B cell (primary cell): ENCODE measurements at regions not wholly inside any gene's neighbourhood (a gene's known extent, or its start where the extent isn't known, plus 50 kb on each side); places are given as distances from the start of the nearest gene placed in this dataset.

Experiments
- ATAC-seq: fragments of 200-7000 bp; cut with Tn5 transposase; one replicate; pipeline ENCODE4 v1.10.0; 2021; ENCODE audit warnings: low read depth, mild to moderate bottlenecking, moderate number of reproducible peaks, moderate library complexity
- CTCF ChIA-PET: fragments of 350-600 bp; sonication (Branson Sonifier 250); formaldehyde crosslinking; loops from one replicate; lab custom pipeline; 2021; ENCODE audit warnings: antibody characterized with exemption, inconsistent platforms; lab: Charles Lee
- POLR2A ChIA-PET: fragments of 350-600 bp; sonication (Branson Sonifier 250); formaldehyde crosslinking; loops from one replicate; lab custom pipeline; 2021; ENCODE audit warnings: antibody characterized with exemption; lab: Charles Lee
- DNase-seq: peaks from one replicate; pipeline ENCODE4 v3.0.0; 2013
- H2AFZ ChIP-seq: 2 replicates; pipeline ENCODE4 v1.6.1; 2012; ENCODE audit warnings: mild to moderate bottlenecking, low read depth, low read length; ENCODE audit not compliant: insufficient read depth, poor library complexity, severe bottlenecking
- H3K27ac ChIP-seq, 2 donors: 1 replicate in 1 of 2; 2 replicates in 1 of 2; pipeline ENCODE4 v1.5.1; 2012 to 2013; ENCODE audit warnings: low read length in 2 of 2, mild to moderate bottlenecking in 2 of 2, moderate library complexity in 1 of 2
- H3K27me3 ChIP-seq, 4 experiments: fragments of 200-600 bp in 1 of 4; sonication (generic) in 1 of 4; replicated peaks in 1 of 4; 1 replicate in 2 of 4; 2 replicates in 2 of 4; pipeline versions ENCODE4 v1.6.1 to v1.7.0; 2013 to 2016; ENCODE audit warnings: low read length in 3 of 4, mild to moderate bottlenecking in 2 of 4, mixed read lengths in 1 of 4, moderate library complexity in 1 of 4; ENCODE audit not compliant: insufficient read depth in 4 of 4, control insufficient read depth in 3 of 4; ENCODE audit errors: control extremely low read depth in 1 of 4
- H3K36me3 ChIP-seq, 2 experiments: replicated peaks in 1 of 2; 1 replicate in 1 of 2; 2 replicates in 1 of 2; pipeline versions ENCODE4 v1.6.1 to v1.7.1; 2013; ENCODE audit warnings: low read length in 1 of 2; ENCODE audit not compliant: insufficient read depth in 2 of 2, control insufficient read depth in 1 of 2; ENCODE audit errors: control extremely low read depth in 1 of 2, extremely low read depth in 1 of 2
- H3K4me1 ChIP-seq, 2 donors: fragments of 200-600 bp in 1 of 2; sonication (generic) in 1 of 2; 1 replicate in 1 of 2; 2 replicates in 1 of 2; pipeline versions ENCODE4 v1.5.1 to v1.6.1; 2013 to 2017; ENCODE audit warnings: low read length in 2 of 2; ENCODE audit not compliant: control insufficient read depth in 2 of 2, insufficient read depth in 2 of 2
- H3K4me2 ChIP-seq: replicated peaks from 2 replicates; pipeline ENCODE3; 2012; ENCODE audit warnings: mild to moderate bottlenecking, low read depth, low read length; ENCODE audit not compliant: poor library complexity, severe bottlenecking
- H3K4me3 ChIP-seq, 5 experiments: fragments of 200-600 bp in 1 of 5; sonication (generic) in 1 of 5; 1 replicate in 3 of 5; 2 replicates in 2 of 5; pipeline versions ENCODE4 v1.5.1 to v1.7.0; 2011 to 2016; ENCODE audit warnings: low read length in 4 of 5, mild to moderate bottlenecking in 4 of 5, low read depth in 2 of 5, control low read depth in 1 of 5, moderate library complexity in 1 of 5; ENCODE audit not compliant: insufficient read depth in 1 of 5; ENCODE audit errors: control extremely low read depth in 1 of 5, extremely low read depth in 1 of 5
- H3K79me2 ChIP-seq: fragments of 200-600 bp; sonication (generic); one replicate; pipeline ENCODE4 v1.6.0; 2016; ENCODE audit warnings: low read length; ENCODE audit not compliant: control insufficient read depth, insufficient read depth
- H3K9ac ChIP-seq: fragments of 200-600 bp; sonication (generic); 2 replicates; pipeline ENCODE4 v1.6.1; 2017; ENCODE audit warnings: mild to moderate bottlenecking, low read length, moderate library complexity
- H3K9me3 ChIP-seq, 3 donors: one replicate each; pipeline versions ENCODE4 v1.6.1 to v1.7.1; 2013; ENCODE audit warnings: low read length in 2 of 3; ENCODE audit not compliant: control insufficient read depth in 2 of 3, insufficient read depth in 1 of 3; ENCODE audit errors: control extremely low read depth in 1 of 3
- H4K20me1 ChIP-seq: 2 replicates; pipeline ENCODE4 v1.6.0; 2012; ENCODE audit warnings: mild to moderate bottlenecking, low read length; ENCODE audit not compliant: insufficient read depth, control insufficient read depth, poor library complexity, severe bottlenecking
- H3K27ac Mint-ChIP-seq: one replicate; pipeline ENCODE4 v1.8.0; 2021; ENCODE audit warnings: mixed read lengths
- H3K27me3 Mint-ChIP-seq: one replicate; pipeline ENCODE4 v1.8.0; 2021; ENCODE audit warnings: mixed read lengths
- H3K4me1 Mint-ChIP-seq: one replicate; pipeline ENCODE4 v1.8.0; 2021; ENCODE audit warnings: mixed read lengths
- H3K4me3 Mint-ChIP-seq: one replicate; pipeline ENCODE4 v1.8.0; 2021; ENCODE audit warnings: mixed read lengths
- H3K9me3 Mint-ChIP-seq: one replicate; pipeline ENCODE4 v1.8.0; 2022; ENCODE audit warnings: mixed read lengths; ENCODE audit not compliant: insufficient read depth
- EZH2 ChIP-seq: IDR thresholded peaks from 2 replicates; pipeline ENCODE4 v1.6.1; 2012; ENCODE audit warnings: borderline replicate concordance, low read depth, mild to moderate bottlenecking, moderate library complexity, low read length; ENCODE audit not compliant: insufficient read depth, poor library complexity, severe bottlenecking
- WGBS: methylation state at CpG from one replicate; pipeline ENCODE4 v1.1.5; 2013; ENCODE audit warnings: missing lambda C conversion rate; ENCODE audit not compliant: insufficient coverage; 5-methylcytosine and 5-hydroxymethylcytosine counted together
- intact Hi-C: fragments of 100-400 bp; cut with micrococcal nuclease; formaldehyde crosslinking; loops from one replicate; pipeline ENCODE4 v1.10.0; 2022
- TF ChIP-seq, protein P1 (sequence below): fragments of 200-600 bp; IDR thresholded peaks from one replicate; pipeline ENCODE4 v1.8.0; 2022; ENCODE audit warnings: antibody characterized with exemption, mild to moderate bottlenecking

DNA sequence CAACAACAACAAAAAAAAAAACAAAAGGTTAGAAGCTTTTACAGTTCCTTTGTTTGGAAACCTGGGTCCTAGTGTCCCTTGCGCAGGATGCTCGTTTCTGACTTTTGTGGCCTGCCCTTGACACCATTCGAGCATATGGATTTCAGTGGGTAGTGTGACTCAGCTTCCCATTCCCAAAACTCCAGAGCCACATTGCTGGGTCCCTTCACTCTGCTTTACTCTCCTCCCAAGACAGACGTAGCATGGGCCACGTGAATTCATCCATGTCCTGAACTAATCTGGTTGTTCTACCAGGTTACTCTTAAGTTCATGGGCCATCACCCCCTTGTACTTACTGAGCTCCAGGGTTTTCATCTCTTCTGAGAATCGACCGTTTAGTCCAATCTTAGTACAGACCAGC is 68.0 kb upstream of the MAX start:
- Mint-ChIP-seq H3K4me1 (peaks cover 58% of the 10 kb centered on the region), H3K27me3 (no peaks in the 10 kb centered on the region), H3K4me3 (peak overlapping the region; percentile 86), H3K9me3 (no peaks in the 10 kb centered on the region), H3K27ac (peak overlapping the region; percentile 88)
- DNase-seq, result no peak
- peaks cover 0 to 3% (median 0%) of the 10 kb centered on the region in 3 donors for H3K9me3 ChIP-seq
- intact Hi-C loops, result loop anchor here (2.0 kb wide), 2 partner anchors 24 to 34 kb away; no protein-coding TSS in a partner anchor
- peak overlapping the region; percentile 82 for H3K4me2 ChIP-seq
- peak overlapping the region; percentile 42 to 74 (median 64) for H3K4me3 ChIP-seq
- POLR2A ChIA-PET, result interaction anchor here (0.6 to 2.6 kb wide), 6 partner anchors 27 to 242 kb away, joined by 3 to 17 read pairs (median 6); partner anchors contain the start of gene FUT8
- no peaks in the 10 kb centered on the region for H3K27me3 ChIP-seq
- peak overlapping the region in 1 of 2 donors; percentile 23 for H3K27ac ChIP-seq
- 67% methylated on average over 3 of the region's 7 CpGs for WGBS
- peak overlapping the region; percentile 83 for H2AFZ ChIP-seq
- peak; percentile 8 for ATAC-seq
- H3K36me3 ChIP-seq, result no peaks in the 10 kb centered on the region
- H3K79me2 ChIP-seq, result no peaks in the 10 kb centered on the region
- H3K4me1 ChIP-seq, result peaks cover 14 to 35% of the 10 kb centered on the region in 2 donors
- CTCF ChIA-PET, result interaction anchor here (0.8 to 11.9 kb wide), 17 partner anchors 14 to 653 kb away, joined by 3 to 226 read pairs (median 7); partner anchors contain the start of gene FUT8
- peak overlapping the region; percentile 70 for H3K9ac ChIP-seq
- H4K20me1 ChIP-seq, result no peaks in the 10 kb centered on the region
- TF ChIP-seq, protein P1, sequence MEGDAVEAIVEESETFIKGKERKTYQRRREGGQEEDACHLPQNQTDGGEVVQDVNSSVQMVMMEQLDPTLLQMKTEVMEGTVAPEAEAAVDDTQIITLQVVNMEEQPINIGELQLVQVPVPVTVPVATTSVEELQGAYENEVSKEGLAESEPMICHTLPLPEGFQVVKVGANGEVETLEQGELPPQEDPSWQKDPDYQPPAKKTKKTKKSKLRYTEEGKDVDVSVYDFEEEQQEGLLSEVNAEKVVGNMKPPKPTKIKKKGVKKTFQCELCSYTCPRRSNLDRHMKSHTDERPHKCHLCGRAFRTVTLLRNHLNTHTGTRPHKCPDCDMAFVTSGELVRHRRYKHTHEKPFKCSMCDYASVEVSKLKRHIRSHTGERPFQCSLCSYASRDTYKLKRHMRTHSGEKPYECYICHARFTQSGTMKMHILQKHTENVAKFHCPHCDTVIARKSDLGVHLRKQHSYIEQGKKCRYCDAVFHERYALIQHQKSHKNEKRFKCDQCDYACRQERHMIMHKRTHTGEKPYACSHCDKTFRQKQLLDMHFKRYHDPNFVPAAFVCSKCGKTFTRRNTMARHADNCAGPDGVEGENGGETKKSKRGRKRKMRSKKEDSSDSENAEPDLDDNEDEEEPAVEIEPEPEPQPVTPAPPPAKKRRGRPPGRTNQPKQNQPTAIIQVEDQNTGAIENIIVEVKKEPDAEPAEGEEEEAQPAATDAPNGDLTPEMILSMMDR, result no peak
- no peak for TF ChIP-seq EZH2

DNA sequence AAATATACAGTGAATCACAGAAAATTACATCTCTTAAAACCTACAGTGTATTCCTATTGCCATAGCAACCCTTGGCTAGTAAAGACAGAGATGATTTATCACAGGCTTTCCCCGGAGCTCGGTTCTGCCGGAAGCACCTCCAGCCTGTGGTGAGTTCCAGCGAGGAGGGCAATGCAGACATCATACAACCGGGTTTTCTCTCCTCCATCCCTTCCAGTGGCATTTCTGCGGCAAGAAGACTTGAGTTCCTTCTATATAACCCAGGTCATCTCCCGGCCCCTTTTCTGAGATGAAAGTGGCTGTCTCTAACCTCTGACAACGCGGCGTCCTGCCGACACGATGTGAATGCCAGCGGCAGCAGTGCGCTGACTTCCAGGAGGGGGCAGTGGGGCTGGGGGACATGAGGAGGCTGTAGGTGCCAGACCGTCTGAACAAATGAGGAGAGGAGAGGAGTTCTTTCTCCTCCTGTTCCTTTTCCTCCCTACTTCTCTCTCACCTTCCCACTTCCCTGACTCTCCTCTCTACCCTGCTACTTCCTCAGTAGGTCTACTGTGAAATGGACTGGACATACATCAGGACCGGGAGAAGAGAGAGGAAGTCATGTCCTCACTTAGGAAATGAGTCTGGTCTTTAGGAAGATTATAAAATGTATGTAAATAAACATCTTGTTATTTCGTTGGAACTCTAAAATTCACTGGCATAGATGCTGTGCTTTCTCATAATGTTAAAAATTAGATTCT is 68.6 kb upstream of the MAX start:
- Mint-ChIP-seq H3K9me3 (no peaks in the 10 kb centered on the region), H3K4me1 (peaks cover 55% of the 10 kb centered on the region), H3K27me3 (no peaks in the 10 kb centered on the region), H3K27ac (peak overlapping the region; percentile 88), H3K4me3 (peak overlapping the region; percentile 86)
- Histone ChIP-seq H3K36me3 (no peaks in the 10 kb centered on the region), H3K27me3 (no peaks in the 10 kb centered on the region), H3K9me3 (peaks cover 0 to 3% (median 0%) of the 10 kb centered on the region in 3 donors), H3K9ac (peak overlapping the region; percentile 70), H3K4me2 (peak overlapping the region; percentile 82), H3K4me3 (peak overlapping the region; percentile 42 to 74 (median 64)), H3K4me1 (peaks cover 14 to 35% of the 10 kb centered on the region in 2 donors), H2AFZ (peak overlapping the region; percentile 83), H3K79me2 (no peaks in the 10 kb centered on the region), H3K27ac (peak overlapping the region in 1 of 2 donors; percentile 23), H4K20me1 (no peaks in the 10 kb centered on the region)
- POLR2A ChIA-PET, result interaction anchor here (0.6 to 2.6 kb wide), 7 partner anchors 26 to 241 kb away, joined by 3 to 17 read pairs (median 4); partner anchors contain the start of gene FUT8
- peak; percentile 72 for DNase-seq
- ATAC-seq, result peak; percentile 50
- no peak for TF ChIP-seq EZH2
- TF ChIP-seq, protein P1, result peak; percentile 40
- CTCF ChIA-PET, result interaction anchor here (0.7 to 11.9 kb wide), 16 partner anchors 13 to 653 kb away, joined by 3 to 226 read pairs (median 6); partner anchors contain the start of gene FUT8
- intact Hi-C loops, result loop anchor here (2.0 kb wide), 2 partner anchors 24 to 34 kb away; no protein-coding TSS in a partner anchor
- WGBS, result 0% methylated on average over 5 of the region's 17 CpGs
